ENCODE measurements at regions not wholly inside any gene's neighbourhood (a gene's known extent, or its start where the extent isn't known, plus 50 kb on each side); places are given as distances from the start of the nearest gene placed in this dataset.

GRCh38 chr7:94284104-94284503, 110.6 kb upstream of the COL1A2 start:
- no TSS peak for BruUV-seq (replicated peaks)
- intact Hi-C loops (cut with micrococcal nuclease; ENCODE audit: unreplicated experiment): no loop called here
- Histone ChIP-seq H3K36me3 (ENCODE audit: low read depth) (no peaks in the 10 kb centered on the region), H3K27me3 (ENCODE audit: insufficient read depth, low read depth) (no peaks in the 10 kb centered on the region), H3K9me2 (ENCODE audit: insufficient read depth) (no peaks in the 10 kb centered on the region), H4K20me1 (ENCODE audit: insufficient read depth) (no peaks in the 10 kb centered on the region), H3K9me3 (ENCODE audit: insufficient read depth, low read depth) (no peaks in the 10 kb centered on the region), H2AFZ (no peak overlapping the region; the same call in 1 of the 2 replicates), H3K27ac (no peak overlapping the region), H3K4me1 (replicated peaks; ENCODE audit: insufficient read depth) (no peaks in the 10 kb centered on the region), H3F3A (ENCODE audit: insufficient read depth, low read depth) (no peaks in the 10 kb centered on the region), H3K4me2 (no peak overlapping the region), H3K4me3 (no peak overlapping the region), H3K79me2 (ENCODE audit: low read depth) (no peaks in the 10 kb centered on the region)
- ChIA-PET CTCF (no interaction called here), POLR2A (ENCODE audit: unreplicated experiment) (no interaction called here)
- no peak for DNase-seq
- TF ChIP-seq CTCF (conservative IDR thresholded peaks at IDR 0.05): no peak
- no peak for TF ChIP-seq EZH2 (IDR thresholded peaks at IDR 0.05; ENCODE audit: low read depth)

GRCh38 chr7:94286111-94286510, 108.6 kb upstream of the COL1A2 start:
- CTCF ChIA-PET: no interaction called here
- Histone ChIP-seq H3K27me3 (ENCODE audit: insufficient read depth, low read depth) (no peaks in the 10 kb centered on the region), H3K27ac (no peak overlapping the region), H2AFZ (no peak overlapping the region), H3K79me2 (ENCODE audit: low read depth) (no peaks in the 10 kb centered on the region), H3K9me2 (ENCODE audit: insufficient read depth) (no peaks in the 10 kb centered on the region), H4K20me1 (ENCODE audit: insufficient read depth) (no peaks in the 10 kb centered on the region), H3K4me2 (no peak overlapping the region), H3K9me3 (ENCODE audit: insufficient read depth, low read depth) (no peaks in the 10 kb centered on the region), H3K4me1 (replicated peaks; ENCODE audit: insufficient read depth) (no peaks in the 10 kb centered on the region), H3K36me3 (ENCODE audit: low read depth) (no peaks in the 10 kb centered on the region), H3K4me3 (no peak overlapping the region), H3F3A (ENCODE audit: insufficient read depth, low read depth) (no peaks in the 10 kb centered on the region)
- no TSS peak for BruUV-seq (replicated peaks)
- POLR2A ChIA-PET (ENCODE audit: unreplicated experiment): no interaction called here
- intact Hi-C loops (cut with micrococcal nuclease; ENCODE audit: unreplicated experiment): loop anchor here (5.0 kb wide), 3 partner anchors 371 to 911 kb away; partner anchors contain the start of gene SGCE
- no peak for DNase-seq
- TF ChIP-seq EZH2 (IDR thresholded peaks at IDR 0.05; ENCODE audit: low read depth): no peak
- no peak for TF ChIP-seq CTCF (conservative IDR thresholded peaks at IDR 0.05)

- Histone ChIP-seq H3K4me2 (no peak overlapping the region), H3K27me3 (ENCODE audit: insufficient read depth, low read depth) (no peaks in the 10 kb centered on the region), H4K20me1 (ENCODE audit: insufficient read depth) (no peaks in the 10 kb centered on the region), H3K79me2 (ENCODE audit: low read depth) (no peaks in the 10 kb centered on the region), H3K36me3 (ENCODE audit: low read depth) (no peaks in the 10 kb centered on the region), H3K9me3 (ENCODE audit: insufficient read depth, low read depth) (no peaks in the 10 kb centered on the region), H3K9me2 (ENCODE audit: insufficient read depth) (no peaks in the 10 kb centered on the region), H2AFZ (no peak overlapping the region), H3K4me3 (no peak overlapping the region), H3K27ac (no peak overlapping the region), H3K4me1 (replicated peaks; ENCODE audit: insufficient read depth) (no peaks in the 10 kb centered on the region), H3F3A (ENCODE audit: insufficient read depth, low read depth) (no peaks in the 10 kb centered on the region)
- DNase-seq: no peak
- BruUV-seq (replicated peaks): no TSS peak
- POLR2A ChIA-PET (ENCODE audit: unreplicated experiment): no interaction called here
- intact Hi-C loops (cut with micrococcal nuclease; ENCODE audit: unreplicated experiment): loop anchor here (5.0 kb wide), 3 partner anchors 369 to 909 kb away; partner anchors contain the start of gene SGCE
- CTCF ChIA-PET: interaction anchor here (0.6 kb wide), 1 partner anchor 628 kb away, joined by 3 read pairs; no protein-coding TSS in a partner anchor
- TF ChIP-seq CTCF (conservative IDR thresholded peaks at IDR 0.05) (no peak), EZH2 (IDR thresholded peaks at IDR 0.05; ENCODE audit: low read depth) (no peak)
Measured at GRCh38 chr7:94288096-94288495, 106.6 kb upstream of the COL1A2 start.
